WI38 (cell line): ENCODE measurements at regions not wholly inside any gene's neighbourhood (a gene's known extent, or its start where the extent isn't known, plus 50 kb on each side); places are given as distances from the start of the nearest gene placed in this dataset.

Experiments used
- H3K4me3 ChIP-seq: 2 replicates; pipeline ENCODE4 v1.5.1; 2011; ENCODE audit warnings: low read depth, mild to moderate bottlenecking, control low read depth, low read length
- TF ChIP-seq, protein P1 (sequence below): IDR thresholded peaks from 2 replicates; pipeline ENCODE4 v1.5.1; 2012; ENCODE audit warnings: low read depth, mild to moderate bottlenecking, control low read depth, low read length

DNA sequence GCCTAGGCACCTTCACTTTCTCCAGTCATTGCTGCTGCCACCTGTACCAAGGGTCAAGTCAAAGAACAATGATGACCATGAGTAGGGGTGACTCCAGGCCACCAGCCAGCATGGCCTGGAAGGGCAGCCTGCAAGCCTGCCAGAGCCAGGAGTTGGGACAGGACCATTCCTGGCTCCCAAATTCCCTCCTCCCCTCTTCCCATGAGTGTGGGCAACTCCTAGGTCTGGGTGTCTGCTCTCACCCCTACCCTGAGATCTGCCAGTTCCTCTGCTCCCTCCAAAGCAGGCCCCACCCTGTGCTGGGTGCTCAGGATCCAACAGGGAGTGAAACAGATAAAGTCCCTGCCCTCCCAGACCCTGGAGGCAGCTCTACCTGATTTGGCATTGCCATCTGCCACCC, 125.8 kb upstream of the NANOS1 start:
- H3K4me3 ChIP-seq: no peak overlapping the region
- TF ChIP-seq, protein P1, sequence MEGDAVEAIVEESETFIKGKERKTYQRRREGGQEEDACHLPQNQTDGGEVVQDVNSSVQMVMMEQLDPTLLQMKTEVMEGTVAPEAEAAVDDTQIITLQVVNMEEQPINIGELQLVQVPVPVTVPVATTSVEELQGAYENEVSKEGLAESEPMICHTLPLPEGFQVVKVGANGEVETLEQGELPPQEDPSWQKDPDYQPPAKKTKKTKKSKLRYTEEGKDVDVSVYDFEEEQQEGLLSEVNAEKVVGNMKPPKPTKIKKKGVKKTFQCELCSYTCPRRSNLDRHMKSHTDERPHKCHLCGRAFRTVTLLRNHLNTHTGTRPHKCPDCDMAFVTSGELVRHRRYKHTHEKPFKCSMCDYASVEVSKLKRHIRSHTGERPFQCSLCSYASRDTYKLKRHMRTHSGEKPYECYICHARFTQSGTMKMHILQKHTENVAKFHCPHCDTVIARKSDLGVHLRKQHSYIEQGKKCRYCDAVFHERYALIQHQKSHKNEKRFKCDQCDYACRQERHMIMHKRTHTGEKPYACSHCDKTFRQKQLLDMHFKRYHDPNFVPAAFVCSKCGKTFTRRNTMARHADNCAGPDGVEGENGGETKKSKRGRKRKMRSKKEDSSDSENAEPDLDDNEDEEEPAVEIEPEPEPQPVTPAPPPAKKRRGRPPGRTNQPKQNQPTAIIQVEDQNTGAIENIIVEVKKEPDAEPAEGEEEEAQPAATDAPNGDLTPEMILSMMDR: no peak

DNA sequence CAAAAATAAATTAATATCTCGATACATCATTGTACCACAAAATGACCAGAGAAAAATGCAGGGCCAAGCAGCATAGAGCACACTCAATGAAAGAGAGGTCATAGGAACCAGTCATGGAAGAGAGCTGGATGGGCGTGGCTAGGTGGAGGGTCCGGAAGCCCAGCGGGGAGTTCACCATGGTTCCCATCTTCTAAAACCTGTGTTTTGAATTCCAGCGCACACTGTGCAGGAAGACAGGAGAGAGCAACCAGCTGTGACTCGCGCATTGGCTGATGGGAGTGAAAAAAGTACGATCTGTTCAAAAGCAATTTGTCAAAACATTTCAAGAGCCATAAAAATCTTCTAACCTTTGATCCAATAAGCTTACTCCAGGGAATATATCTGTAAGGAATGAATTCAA, 125.2 kb upstream of the NANOS1 start:
- TF ChIP-seq, protein P1: no peak
- H3K4me3 ChIP-seq: no peak overlapping the region

DNA sequence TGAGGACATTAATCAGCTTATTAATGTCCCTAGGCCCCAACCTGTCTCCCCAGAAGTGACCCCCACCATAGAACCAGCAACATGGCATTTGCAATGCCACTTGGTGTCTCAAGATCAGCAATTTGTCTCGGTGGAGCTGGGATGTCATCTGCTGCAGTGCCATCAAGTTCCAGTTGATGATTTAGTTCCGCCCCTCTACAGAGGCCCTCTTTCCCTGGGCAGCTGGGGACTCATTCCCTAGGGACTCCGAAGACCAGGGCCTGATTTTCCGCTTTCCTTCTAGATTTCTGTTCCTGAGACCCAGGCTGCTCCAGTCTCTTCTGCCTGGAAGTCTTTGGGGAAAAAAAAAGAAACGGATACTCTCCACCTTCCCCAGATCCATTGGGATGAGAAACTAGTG, 122.5 kb upstream of the NANOS1 start:
- no peak overlapping the region for H3K4me3 ChIP-seq
- TF ChIP-seq, protein P1: no peak

DNA sequence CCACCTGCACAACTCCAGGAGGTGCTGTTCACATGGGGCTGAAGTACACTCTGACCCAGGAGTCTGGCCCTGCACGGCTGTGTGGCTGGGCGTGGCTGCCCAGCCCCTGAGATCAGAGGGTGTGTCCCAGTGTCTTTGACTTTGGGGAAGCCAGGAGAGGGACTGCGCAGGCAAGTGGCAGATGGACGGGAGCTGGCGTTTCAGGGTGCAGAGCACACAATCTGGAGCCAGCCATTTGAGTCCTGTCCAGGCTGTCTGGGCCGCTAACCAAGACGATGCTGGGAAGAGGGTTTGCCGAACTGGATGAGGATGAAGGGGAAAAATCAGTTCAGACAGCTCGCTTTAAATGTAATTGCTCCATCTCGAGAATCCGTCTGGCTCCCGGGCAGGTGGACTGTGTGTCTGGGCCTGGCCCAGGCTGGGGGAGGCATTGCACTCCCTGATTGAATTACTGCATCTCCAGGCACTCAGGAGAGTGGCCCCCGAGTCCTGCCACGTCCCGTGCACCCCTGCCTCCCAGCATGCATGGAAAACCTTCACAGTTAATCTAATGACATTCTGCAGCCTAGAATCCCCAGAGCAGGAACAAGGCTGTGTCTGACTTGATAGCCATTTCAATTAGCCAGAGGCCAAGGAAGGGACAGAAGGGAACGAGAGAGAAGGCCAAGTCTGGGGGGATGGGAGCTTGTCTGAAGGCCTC, 120.8 kb upstream of the NANOS1 start:
- no peak overlapping the region for H3K4me3 ChIP-seq
- TF ChIP-seq, protein P1: no peak

DNA sequence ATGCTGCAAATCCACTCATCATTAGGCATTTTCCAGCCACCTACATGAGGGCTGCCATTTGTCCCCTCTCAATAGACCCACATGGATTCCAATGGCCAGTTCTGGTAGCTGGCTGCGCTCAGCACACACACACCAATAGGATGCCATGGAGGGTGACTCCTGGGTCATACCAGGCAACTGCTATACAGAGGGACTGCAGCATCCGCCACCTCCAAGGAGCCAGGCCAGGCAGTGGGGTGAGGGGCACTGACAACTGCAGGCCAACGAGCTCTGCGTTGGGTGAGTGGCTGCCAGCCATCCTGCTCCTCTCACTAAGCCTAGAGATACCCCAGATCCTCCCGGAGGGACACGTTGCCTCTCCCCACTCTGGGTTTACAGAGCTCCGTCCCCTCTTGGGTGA, 118.8 kb upstream of the NANOS1 start:
- TF ChIP-seq, protein P1: no peak
- H3K4me3 ChIP-seq: no peak overlapping the region

DNA sequence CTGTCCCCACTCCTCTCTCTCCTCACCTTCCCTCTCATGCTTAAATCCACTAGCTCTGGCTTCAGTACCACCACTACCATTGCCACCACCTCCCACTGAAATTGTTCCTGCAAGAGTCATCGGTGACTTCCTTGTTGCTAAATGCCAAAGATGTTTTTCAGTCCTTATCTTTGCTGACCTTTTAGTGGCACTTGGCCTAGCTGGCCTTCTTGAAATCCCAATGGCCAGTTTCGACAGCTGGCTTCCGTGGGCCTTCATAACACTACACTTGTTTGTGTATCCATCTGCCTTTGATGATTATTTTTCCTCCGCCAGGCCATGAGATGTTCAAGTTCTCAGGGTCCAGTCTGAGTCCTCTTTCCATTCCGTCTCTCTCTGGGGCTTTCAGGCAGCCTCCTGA, 118.2 kb upstream of the NANOS1 start:
- TF ChIP-seq, protein P1: no peak
- H3K4me3 ChIP-seq: no peak overlapping the region

DNA sequence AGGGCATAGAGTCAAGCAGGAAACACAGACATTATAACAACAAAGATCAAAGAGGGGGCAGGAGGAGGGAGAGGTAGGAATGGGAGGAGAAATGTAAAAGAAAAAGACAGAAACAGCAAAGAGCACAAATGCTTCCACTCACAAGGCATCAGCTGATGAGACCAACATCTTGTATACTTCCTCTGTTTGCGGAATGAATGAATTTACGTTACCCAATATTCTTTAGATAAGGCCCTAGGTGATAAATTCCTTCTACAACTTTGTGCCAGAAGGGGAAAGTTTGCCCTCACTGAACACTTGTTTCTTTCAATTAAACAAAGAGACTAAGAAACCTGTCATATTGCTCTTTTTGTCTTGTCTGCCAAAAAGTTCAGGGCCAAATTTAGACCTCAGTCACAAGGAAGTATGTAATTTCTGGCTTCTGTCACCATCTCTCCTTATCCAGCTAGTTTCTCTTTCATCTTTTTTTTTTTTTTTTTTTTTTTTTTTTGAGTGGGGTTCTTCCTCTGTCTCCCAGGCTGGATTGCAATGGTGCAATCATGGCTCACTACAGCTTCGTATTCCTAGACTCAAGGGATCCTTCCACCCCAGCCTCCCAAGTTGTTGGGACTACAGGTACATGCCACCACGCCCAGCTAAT, 116.4 kb upstream of the NANOS1 start:
- no peak overlapping the region for H3K4me3 ChIP-seq
- TF ChIP-seq, protein P1: no peak
